ENCODE measurements at regions not wholly inside any gene's neighbourhood (a gene's known extent, or its start where the extent isn't known, plus 50 kb on each side); places are given as distances from the start of the nearest gene placed in this dataset.

- POLR2A ChIA-PET = no interaction called here
- Histone ChIP-seq H3K4me3 (replicated peaks in 1 of 2; ENCODE audit: low read depth in 1 of 2, low read length in 2 of 2) (no peak overlapping the region), H3K4me2 (ENCODE audit: low read length) (no peak overlapping the region), H4K20me1 (ENCODE audit: insufficient read depth) (no peaks in the 10 kb centered on the region), H3K79me2 (ENCODE audit: insufficient read depth, low read length) (no peaks in the 10 kb centered on the region), H3K9ac (ENCODE audit: low read length) (no peak overlapping the region), H3K27ac (ENCODE audit: low read depth, low read length) (no peak overlapping the region), H3K4me1 (ENCODE audit: control insufficient read depth in 1 of 2, insufficient read depth in 2 of 2, low read length in 2 of 2) (no peaks in the 10 kb centered on the region), H2AFZ (ENCODE audit: low read depth, low read length, poor library complexity, severe bottlenecking) (no peak overlapping the region), H3K9me2 (ENCODE audit: insufficient read depth) (no peaks in the 10 kb centered on the region), H3K36me3 (ENCODE audit: control insufficient read depth in 1 of 2, insufficient read depth in 2 of 2, low read length in 2 of 2) (no peaks in the 10 kb centered on the region), H3K27me3 (ENCODE audit: insufficient read depth, low read length) (no peaks in the 10 kb centered on the region), H3K9me3 (ENCODE audit: control insufficient read depth in 1 of 2, insufficient read depth in 1 of 2, low read depth in 1 of 2, low read length in 2 of 2) (peaks cover 40 to 50% of the 10 kb centered on the region in 2 experiments; a peak in 3 of 4 replicates)
- no TSS peak for BruUV-seq (replicated peaks)
- intact Hi-C loops (cut with micrococcal nuclease) = no loop called here
- DNase-seq (ENCODE audit: low read depth, low spot score) (no peak), ATAC-seq (no peak)
- TF ChIP-seq POLR2A (IDR thresholded peaks at IDR 0.05; ENCODE audit: borderline replicate concordance, extremely low read depth, insufficient read depth, insufficient read length) (no peak), TCF7L2 (IDR thresholded peaks at IDR 0.05; ENCODE audit: borderline replicate concordance, extremely low read depth, insufficient read depth, insufficient read length) (no peak), CTCF (IDR thresholded peaks at IDR 0.05 in 2 of 3, conservative IDR thresholded peaks at IDR 0.05 in 1 of 3; ENCODE audit: borderline replicate concordance in 1 of 3, insufficient read depth in 1 of 3, low read depth in 2 of 3, low read length in 2 of 3) (no peak), EZH2 (IDR thresholded peaks at IDR 0.05) (no peak)
- CTCF ChIA-PET = no interaction called here
- RAD21 ChIA-PET (ENCODE audit: low non-redundant PET in 1 of 2, low total read pairs in 2 of 2, uncharacterized antibody in 2 of 2, unreplicated experiment in 2 of 2) = no interaction called here
Observed at GRCh38 chr10:107561136-107561650, 396.7 kb upstream of the SORCS1 start.

- no peak for TF ChIP-seq RAD21 (IDR thresholded peaks at IDR 0.05; ENCODE audit: low read depth)
- TF ChIP-seq REST (IDR thresholded peaks at IDR 0.05; ENCODE audit: low read depth) = no peak
- TF ChIP-seq YY1 (IDR thresholded peaks at IDR 0.05; ENCODE audit: extremely low read depth, insufficient replicate concordance, low read depth, low read length) = no peak
- TF ChIP-seq POLR2A (IDR thresholded peaks at IDR 0.05; ENCODE audit: borderline replicate concordance, extremely low read depth, insufficient read depth, insufficient read length) = no peak
- TF ChIP-seq MAX (IDR thresholded peaks at IDR 0.05) = no peak
- no peak for TF ChIP-seq SRF (IDR thresholded peaks at IDR 0.05; ENCODE audit: low read depth)
- TF ChIP-seq CEBPB (IDR thresholded peaks at IDR 0.05; ENCODE audit: low read depth) = no peak
- ATAC-seq (no peak), DNase-seq (ENCODE audit: low read depth, low spot score) (no peak)
- no peaks in the 10 kb centered on the region for H3K36me3 ChIP-seq (ENCODE audit: control insufficient read depth in 1 of 2, insufficient read depth in 2 of 2, low read length in 2 of 2)
- no peak overlapping the region for H3K27ac ChIP-seq (ENCODE audit: low read depth, low read length)
- H3K4me1 ChIP-seq (ENCODE audit: control insufficient read depth in 1 of 2, insufficient read depth in 2 of 2, low read length in 2 of 2) = no peaks in the 10 kb centered on the region
- H3K9me3 ChIP-seq (ENCODE audit: control insufficient read depth in 1 of 2, insufficient read depth in 1 of 2, low read depth in 1 of 2, low read length in 2 of 2) = peaks cover 45 to 47% of the 10 kb centered on the region in 2 experiments; a peak in 3 of 4 replicates
- H3K27me3 ChIP-seq (ENCODE audit: insufficient read depth, low read length) = no peaks in the 10 kb centered on the region
- H2AFZ ChIP-seq (ENCODE audit: low read depth, low read length, poor library complexity, severe bottlenecking) = no peak overlapping the region
- H3K4me3 ChIP-seq (replicated peaks in 1 of 2; ENCODE audit: low read depth in 1 of 2, low read length in 2 of 2) = no peak overlapping the region
- ChIA-PET POLR2A (no interaction called here), RAD21 (ENCODE audit: low non-redundant PET in 1 of 2, low total read pairs in 2 of 2, uncharacterized antibody in 2 of 2, unreplicated experiment in 2 of 2) (no interaction called here), CTCF (no interaction called here)
- intact Hi-C loops (cut with micrococcal nuclease) = no loop called here
- no peaks in the 10 kb centered on the region for H4K20me1 ChIP-seq (ENCODE audit: insufficient read depth)
- H3K79me2 ChIP-seq (ENCODE audit: insufficient read depth, low read length) = no peaks in the 10 kb centered on the region
- BruUV-seq (replicated peaks) = no TSS peak
- H3K9me2 ChIP-seq (ENCODE audit: insufficient read depth) = no peaks in the 10 kb centered on the region
- no peak overlapping the region for H3K4me2 ChIP-seq (ENCODE audit: low read length)
- H3K9ac ChIP-seq (ENCODE audit: low read length) = no peak overlapping the region
Observed at GRCh38 chr10:107557916-107558315, 393.4 kb upstream of the SORCS1 start.

Data from HCT116 (cell line).